ENCODE measurements at regions not wholly inside any gene's neighbourhood (a gene's known extent, or its start where the extent isn't known, plus 50 kb on each side); places are given as distances from the start of the nearest gene placed in this dataset.
"Not testable (repeated sequence)": the region's sequence is repeated elsewhere in the genome, so short reads cannot be mapped to it uniquely, and the experiment has no call there.

DNA sequence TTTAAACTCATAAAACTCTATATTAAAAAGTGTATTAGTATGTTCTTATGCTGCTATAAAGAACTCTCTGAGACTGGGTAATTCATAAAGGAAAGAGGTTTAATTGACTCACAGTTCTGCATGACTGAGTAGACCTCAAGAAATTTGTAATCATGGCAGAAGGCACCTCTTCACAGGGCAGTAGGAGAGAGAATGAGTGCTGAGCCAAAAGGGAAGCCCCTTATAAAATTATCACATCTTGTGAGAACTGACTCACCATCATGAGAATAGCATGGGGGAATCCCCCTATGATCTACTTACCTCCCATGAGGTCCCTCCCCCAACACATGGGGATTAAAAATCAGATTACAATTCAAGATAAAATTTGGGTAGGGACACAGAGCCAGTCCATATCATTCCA is 463.2 kb downstream of the KLHL13 start:
- DNase-seq = no peak

DNA sequence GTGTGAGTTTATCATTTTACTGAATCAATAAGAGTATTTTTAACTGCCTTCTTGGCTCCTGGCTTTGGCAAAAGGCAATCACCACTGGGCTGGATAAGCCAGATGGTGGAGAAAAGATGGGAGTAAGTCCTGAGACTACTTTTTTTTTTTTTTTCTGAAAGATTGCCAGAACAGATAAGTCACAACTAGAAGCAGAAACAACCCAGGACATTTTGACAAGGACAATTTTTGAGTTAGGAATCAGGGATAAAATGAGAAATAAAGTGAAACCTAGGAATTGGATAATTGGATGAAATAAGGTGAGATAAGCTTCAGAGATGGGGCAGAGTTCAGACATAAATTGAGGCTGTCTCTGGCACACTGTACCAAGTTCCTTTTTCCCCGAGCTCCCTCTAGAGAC is 471.0 kb downstream of the KLHL13 start:
- no peak for DNase-seq

DNA sequence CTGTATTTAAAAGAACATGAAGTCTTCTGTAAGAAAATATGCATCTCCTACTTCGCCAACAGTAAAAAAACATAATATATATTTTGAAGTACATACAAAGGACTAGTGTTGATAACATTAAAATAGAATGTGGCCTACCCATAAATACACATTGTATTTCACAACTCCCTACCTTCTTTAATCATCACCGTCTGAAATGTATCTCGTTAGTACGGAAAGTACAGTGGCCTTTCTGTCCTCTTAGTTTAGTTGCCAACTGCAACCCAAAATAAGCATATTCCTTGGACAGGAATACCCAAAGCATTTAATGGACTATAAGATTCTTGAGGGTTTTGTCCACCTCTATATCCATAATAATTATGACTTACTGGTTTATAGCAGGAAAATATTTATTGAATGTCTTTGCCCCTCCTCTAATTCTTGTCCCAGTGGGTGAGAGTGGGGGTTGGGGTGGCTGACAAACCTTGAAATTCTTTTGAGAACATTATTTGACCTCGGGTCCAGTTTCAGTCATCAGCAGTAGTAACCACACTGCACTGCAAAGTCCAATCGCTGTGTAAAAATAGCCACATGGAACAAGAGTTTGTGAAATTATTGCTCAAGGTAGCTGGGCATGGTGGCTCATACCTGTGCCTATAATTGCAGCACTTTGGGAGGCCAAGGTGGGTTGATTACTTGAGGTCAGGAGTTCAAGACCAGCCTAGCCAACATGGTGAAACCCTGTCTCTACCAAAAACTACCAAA is 474.5 kb downstream of the KLHL13 start:
- DNase-seq = no peak

DNA sequence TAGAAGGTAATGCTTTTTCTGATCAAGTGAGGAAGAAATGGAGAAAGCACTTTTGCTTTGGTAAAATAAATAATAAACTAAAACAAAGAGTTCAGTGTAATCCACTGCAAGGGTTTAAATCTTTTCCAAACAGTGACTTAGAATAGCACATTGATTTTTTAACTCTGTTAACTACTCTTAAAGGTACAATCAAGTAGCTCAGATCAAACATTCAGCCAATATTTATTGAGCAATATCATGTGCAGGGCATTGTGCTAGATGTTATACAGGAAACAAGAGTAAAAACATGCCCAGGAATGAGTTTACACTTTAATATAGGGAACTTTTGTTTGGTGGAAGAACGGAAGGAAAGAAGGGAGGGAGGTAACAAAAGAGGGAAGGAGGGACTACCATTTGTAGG is 479.8 kb downstream of the KLHL13 start:
- no peak for DNase-seq

DNA sequence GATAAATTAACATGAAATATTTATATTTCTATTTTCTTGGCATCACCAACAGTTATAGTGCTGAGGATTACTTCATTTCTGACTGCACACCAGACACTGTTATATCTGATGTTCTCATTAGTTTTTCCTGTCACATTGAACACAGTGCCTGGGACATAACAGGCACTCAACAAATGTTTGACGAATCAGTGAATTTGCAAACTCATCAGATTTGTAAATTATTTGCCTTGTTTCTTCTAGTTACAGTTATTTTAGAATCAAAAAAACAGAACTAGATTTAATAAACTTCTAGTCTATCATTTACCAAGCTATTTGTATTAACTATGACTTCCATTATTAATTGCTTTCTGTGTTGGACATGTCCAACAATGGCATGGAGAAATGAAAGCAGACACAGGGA is 483.3 kb downstream of the KLHL13 start:
- no peak for DNase-seq

DNA sequence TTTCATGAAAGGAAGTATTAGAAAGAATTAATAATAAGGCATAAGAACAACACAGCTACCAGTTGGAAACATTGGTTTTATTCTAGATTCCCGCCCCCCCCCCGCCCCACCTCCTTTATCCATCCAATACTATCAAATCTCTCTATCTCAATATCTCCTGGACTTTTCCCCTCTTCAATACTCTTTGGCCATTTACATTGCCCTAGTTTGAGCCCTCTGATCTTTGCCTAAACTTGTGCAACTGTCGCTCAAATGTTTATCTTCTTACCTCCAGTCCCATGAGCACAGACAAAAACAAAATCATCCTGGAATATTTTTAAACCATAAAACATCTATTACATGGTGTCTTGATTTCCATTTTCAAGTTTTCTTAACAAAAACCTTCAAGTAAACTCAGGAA is 488.2 kb downstream of the KLHL13 start:
- no peak for DNase-seq

DNA sequence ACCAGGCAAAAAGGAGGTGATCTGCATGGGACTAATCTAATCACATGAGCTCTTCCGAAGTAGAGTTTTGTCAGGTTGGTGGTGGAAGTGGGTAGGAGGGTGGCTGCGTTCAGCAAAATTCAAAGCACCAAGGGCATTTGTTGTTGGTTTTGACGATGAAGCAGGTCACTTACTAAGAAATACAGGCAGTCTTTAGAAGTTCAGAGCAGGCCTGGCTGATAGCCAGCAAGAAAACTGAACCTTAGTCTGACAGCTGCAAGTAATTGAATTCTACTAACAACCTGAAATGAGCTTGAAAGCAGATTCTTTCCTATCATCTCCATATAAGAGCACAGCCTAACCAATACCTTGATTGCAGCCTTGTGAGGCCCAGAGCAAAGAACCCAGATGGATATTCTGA is 505.8 kb downstream of the KLHL13 start:
- no peak for DNase-seq

DNA sequence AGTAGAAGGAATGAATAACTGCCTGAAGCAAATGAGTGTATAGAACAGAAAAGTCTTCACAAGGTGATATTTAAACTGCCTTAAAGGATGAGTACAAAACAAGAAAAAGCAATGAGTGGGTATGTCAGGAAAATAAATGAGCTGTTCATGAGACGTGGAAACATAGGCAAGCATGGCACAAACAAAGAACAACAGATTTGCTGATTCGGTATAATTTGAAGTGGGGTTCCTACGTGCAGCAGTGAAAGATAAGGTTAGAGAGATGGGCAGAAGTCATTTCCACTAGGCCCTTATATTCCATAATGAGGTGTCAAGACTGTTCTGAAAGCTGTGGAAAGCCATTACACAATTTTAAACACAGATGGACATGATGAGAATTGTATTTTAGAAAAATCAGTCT is 506.6 kb downstream of the KLHL13 start:
- DNase-seq = no peak

DNA sequence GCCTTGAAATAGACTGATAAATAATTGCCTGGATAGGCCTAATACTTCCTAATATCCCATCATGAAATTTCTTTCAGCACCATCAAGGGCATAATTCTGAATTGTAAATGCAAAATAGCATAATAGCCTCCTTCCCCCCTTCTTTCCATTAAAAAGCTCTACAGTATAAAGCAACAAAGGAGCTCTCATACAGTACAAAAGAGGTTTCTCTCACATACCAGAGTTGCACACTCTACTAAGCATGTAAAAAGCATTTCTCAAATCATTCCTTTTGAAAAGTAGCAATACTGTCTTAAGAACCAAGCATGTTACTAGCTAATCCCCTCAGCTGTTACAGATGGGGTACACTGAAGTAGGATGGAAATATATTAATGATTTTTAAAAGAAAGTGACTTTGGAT is 509.0 kb downstream of the KLHL13 start:
- no peak for DNase-seq

DNA sequence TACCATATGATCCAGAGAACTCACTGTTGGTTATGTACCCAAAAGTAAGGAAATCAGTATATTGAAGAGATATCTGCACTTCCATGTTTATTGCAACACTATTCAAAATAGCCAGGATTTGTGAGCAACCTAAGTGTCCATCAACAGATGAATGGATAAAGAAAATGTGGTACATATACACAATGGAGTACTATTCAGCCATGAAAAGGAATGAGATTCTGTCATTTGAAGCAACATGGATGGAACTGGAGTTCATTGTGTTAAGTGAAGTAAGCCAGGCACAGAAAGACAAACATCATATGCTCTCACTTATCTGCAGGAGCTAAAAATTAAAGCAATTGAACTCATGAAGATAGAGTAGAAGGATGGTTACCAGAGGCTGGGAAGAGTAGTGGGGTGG is 510.5 kb downstream of the KLHL13 start:
- not testable (repeated sequence) for DNase-seq

DNA sequence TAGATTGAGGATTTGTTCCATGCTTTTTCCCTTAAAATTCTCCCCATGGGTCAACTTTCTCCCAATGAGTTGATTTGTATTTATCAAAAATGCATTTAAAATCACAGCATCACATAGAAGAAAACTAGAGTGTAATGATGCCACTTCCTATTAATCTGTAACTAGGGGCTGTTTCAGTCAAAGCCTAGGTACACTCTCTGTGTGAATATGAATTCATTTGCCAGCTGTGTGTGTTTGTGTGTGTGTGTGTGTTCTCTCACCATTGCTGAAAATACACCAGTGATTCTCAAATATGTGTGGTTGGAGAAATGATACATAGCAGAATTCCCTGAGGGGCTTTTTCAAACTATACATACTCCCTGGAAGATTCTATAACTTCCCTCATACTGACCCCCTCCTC is 546.5 kb downstream of the KLHL13 start:
- DNase-seq = no peak

DNA sequence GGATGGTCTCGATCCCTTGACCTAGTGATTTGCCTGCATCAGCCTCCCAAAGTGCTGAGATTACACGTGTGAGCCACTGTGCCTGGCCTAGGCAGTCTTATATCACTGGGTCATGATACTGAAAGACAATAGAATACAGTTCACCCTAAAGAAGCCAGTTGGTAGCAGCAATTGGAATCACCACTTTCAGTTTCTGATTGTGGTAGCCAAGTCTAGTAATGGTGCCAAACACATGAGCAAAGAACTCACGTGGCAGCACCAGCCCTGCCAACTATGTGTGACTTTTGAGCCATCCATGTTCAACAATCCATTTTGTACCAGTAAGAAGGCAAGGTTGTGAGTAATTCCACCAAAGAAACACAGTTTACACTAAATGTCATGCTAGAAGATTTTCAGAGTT is 548.4 kb downstream of the KLHL13 start:
- DNase-seq = no peak

DNA sequence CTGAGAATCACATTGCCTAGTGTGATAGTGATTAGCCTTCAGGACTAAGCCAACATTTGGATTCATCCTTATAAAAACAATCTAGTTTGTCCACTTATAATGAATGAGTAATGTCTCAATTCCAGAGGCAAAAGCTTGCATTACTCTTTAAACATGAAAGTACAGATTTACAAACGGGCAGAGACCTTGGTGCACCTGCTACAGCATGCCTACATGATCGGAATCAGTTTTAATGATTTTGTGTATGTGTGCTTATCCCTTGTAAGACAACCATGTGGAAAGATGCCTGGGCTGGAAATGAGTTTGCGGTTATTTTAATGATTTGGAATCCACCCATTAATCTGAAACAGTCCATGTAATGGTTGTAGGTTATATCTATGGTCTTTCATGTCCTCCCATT is 572.7 kb downstream of the KLHL13 start:
- no peak for DNase-seq

DNA sequence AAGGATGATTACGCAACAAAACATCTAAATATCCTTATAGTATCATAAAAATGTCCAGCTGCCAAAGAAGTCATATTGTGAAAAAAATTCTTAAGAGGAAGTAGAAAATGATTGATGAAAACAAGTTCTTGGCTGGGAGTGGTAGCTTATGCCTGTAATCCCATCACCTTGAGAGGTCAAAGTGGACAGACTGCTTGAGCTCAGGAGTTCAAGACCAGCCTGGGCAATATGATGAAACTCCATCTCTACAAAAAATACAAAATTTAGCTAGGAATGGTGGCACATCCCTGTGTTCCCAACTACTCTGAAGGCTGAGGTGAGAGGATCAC is 577.6 kb downstream of the KLHL13 start:
- no peak for DNase-seq

DNA sequence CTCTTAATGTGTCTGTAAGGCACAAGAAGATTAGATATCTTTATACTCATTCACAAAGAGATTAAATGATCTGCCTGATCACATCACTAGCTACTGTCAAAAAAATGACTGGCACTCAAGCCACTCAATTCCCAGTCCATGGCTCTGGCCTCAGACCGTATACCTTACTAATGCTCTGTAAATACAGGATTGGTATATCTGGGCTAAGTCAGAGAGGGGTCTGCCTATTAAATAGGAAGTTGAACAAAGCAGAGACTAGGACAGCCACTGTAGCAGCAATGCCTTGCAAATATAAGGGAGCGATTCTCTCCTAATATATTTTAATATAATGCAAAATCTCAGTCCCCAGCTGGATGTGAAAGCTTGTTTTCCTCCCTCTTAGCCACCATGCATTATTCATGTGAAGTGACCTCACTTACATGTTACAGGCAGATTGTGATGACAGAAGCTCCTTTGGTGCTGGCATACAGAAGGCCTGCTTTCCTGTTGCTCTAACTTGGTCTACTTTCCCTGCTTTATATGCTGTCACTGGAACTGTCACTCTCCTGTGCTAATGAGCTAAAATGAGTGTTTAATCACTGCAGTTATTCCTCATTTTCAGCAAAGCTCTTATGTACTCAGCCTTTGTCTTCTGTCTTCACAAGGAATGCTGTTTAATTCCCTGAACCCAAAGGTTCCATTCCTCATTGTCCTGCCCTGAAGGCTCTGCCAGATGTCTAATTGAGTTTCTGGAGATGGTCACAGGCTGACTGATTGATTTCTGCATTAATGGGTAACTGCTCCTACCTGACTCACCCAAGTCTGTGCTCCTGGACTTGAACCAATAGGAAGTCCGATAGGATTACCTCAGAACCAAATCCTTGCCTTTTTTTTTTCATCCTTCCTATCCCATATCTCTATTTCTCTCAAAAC is 578.2 kb downstream of the KLHL13 start:
- DNase-seq = no peak

DNA sequence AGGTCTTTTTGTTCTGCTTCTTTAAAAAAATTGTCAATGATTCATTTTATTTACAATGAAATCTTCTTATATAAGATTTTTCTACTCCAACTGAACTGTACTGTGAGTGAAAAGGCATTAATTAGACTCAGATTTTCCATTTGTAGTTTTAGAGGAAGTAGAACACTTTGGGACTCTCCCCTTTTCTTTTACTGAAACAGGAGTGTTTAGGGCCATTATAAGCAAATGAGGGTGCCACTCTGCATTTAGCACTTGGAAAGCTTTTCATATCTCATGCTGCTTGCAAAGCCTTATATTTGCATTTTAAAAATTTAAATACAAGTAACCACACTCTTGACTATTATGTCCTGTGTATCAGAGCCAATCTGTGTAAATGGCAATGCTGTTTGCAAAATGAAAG is 584.3 kb downstream of the KLHL13 start:
- no peak for DNase-seq

DNA sequence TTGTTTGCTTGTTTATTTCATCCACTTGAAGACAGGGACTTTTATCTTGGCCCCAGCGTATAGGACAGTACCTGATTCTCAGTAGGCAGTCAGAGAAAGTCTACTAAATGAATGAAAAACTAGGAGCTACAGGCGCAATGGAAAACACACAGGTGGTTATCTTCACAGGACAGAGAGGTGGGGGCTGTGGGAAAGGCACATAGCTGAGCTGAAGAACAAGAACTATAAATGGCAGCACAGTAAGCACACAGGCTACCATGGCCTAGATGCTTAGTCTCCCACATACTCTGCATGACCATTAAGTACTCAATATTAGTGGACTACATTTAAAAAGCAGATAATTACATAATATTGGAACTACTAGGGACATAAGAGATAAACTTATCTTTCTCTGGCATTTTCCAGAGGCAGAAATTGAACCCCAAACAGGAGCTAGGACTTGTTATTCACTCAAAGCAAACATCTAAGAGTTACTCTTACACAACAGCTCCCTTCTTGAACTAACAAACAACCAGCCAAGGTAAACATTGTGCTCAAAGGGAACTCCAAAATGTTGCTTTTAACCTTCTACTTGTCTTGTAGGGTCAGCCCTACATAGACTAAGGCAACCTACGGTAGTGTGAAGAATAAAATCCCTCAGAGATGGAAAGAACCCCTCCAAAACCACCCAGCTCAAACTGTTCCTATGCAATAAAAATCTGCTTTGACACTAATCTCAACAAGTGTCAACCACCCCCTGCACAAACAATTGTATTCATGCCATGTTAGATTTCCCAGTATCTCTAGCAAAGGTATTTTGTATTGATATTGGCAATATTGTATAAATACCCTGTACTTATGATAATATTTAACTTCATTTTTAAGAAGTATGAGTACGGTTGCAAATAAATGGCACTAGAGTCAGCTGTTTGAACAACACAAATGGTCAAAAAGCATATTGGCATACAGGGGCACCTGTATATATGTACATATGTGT is 593.6 kb downstream of the KLHL13 start:
- DNase-seq = no peak

DNA sequence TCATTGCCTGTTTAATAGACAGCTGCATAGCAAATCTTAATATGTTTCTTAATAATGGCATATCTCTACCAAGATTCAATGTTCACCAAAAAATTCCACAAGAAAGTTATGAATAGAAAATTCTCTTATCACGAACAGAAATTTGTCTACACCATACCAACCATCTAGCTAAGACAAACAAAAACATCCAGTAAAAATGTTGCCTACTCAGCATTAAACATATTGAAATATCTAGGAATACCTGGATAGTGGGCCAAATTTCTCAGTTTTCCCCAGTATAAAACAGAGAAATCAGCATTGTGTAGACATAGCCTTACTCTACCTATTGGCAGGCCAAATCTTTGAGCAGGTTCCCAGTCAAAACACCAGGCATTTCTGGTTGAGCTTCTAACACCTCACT is 598.6 kb downstream of the KLHL13 start:
- no peak for DNase-seq

DNA sequence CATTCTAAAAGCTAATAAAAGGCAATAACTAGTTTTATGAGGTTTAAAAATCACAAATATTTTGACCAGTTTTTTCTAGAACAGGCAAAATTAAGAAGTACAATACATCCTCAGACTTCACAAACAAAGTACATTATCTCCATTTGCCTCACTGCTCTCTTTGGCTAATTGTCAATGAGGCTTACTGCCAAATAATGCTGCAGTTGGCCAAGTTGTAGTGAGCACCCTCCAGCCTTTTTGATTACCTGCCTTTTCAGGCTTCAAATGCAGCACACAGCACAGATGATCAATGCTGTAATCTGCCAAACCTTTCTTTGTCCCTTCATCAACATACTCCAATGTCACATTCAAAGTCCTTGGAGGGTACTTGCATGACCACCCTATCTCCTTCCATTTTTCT is 605.2 kb downstream of the KLHL13 start:
- no peak for DNase-seq

DNA sequence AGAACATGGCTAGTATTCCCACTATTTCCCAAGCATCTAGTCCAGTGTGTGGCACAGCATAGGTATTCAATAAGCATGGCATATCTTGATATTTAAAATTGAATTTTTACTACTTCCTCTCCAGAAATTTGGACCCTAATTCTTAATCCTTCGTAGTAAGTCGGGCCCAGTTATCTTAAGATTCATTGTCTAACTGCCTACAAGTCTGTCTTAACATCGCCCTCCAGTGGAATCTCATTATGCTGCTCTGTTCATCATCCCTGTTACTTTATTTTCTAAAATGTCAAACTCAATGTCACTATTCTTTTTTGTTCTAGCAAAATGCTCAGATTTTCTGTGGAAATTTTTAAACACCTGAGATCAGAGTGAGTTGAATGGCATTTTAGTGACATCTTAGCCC is 606.2 kb downstream of the KLHL13 start:
- DNase-seq = peak; percentile 35 to 45

DNA sequence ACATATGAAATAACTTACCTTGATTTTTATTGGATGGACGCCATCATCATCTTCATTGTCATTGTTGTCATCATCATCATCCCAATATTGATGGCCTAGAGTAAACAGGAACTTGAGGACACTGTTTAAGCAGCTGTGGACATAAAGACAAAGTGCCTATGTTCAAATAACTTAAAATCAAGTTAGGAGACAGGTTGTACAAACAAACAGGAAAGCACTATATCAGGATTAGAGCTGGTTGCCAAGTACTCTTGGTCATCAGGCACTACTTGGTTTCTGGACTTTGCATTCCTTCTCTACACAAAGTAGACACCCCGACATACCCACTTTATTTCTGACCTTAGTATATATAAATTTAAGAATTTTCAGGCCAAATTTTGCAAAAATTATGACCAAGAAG is 608.6 kb downstream of the KLHL13 start:
- DNase-seq = no peak

DNA sequence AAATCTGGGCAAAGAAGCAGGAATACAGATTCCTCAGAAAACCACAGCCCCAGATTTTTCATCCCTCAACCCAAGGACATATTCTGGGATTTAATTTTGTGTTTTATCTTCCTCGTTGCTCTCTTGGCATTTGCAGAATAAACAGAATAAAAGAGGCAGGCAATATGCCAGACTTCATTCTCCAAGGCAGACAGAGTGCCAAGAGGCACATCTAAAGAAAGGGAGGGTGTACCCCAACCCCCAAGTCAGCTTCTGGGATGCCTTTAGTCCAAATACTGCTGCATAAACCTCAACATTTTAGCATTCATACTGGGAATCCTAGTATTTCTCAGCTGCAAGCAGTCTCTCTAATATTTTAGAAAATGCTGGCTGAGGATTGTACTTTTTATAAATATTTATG is 629.2 kb downstream of the KLHL13 start:
- no peak for DNase-seq

DNA sequence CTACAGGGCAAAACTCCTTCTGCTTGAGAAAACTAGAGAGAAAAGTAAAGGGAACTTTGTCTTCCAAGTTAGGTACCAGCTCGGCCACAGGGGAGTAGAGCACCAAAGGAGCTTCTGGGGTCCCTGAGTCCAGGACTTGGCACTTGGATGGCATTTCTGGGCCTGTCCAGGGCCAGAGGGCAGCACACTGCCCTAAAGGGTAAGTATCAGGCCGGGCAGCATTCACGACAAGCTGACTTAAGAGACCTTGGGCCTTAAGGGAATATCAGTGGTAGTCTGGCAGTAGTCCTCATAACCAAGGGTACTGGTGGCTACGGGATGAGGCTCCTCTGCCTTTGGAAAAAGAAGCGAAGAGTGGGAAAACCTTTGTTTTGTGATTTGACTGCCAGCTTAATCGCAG is 632.7 kb downstream of the KLHL13 start:
- DNase-seq = no peak

Data from Kasumi-1 (cell line).